ENCODE measurements at regions not wholly inside any gene's neighbourhood (a gene's known extent, or its start where the extent isn't known, plus 50 kb on each side); places are given as distances from the start of the nearest gene placed in this dataset.

DNA sequence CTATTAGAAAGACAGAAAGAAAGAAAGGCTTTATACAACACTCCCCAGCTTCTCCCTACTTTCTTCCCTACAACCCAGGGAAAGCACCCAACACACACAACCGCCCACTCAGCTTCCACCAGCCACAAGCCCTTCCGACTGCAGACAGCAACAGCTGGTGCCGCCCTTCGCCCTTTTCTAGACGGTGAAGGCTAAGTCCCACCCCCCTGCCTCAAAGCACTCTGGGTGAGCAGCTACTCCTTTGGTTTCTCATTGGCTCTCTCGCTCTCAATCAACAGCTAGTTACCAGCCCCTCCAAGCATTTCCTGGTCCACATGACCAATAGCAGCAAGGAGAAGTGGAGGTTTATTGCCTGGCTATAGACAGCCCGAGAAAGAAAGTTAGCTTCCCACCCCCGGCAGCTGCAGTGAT, 230.1 kb upstream of the MOCS1 start:
- TF ChIP-seq GATA2 (CRISPR knock-in tag; IDR thresholded peaks at IDR 0.05) (no peak), CTCF (IDR thresholded peaks at IDR 0.05) (no peak), POLR2AphosphoS5 (IDR thresholded peaks at IDR 0.05; ENCODE audit: low read depth, low read length) (no peak), NFIC (IDR thresholded peaks at IDR 0.05; ENCODE audit: borderline replicate concordance) (no peak), RCOR1 (IDR thresholded peaks at IDR 0.05; ENCODE audit: low read length) (no peak), USF2 (IDR thresholded peaks at IDR 0.05; ENCODE audit: borderline replicate concordance, low read depth, low read length) (no peak)
